Skin epidermis (tissue), 12 donors: ENCODE measurements at regions not wholly inside any gene's neighbourhood (a gene's known extent, or its start where the extent isn't known, plus 50 kb on each side); places are given as distances from the start of the nearest gene placed in this dataset.

Experiments used
- H3K27ac ChIP-seq, 21 experiments: fragments of 200-600 bp; sonication (generic) in 11 of 21; one replicate each; pipeline ENCODE4 v1.5.0; 2020; ENCODE audit warnings: mild to moderate bottlenecking in 3 of 21, inconsistent platforms in 2 of 21, moderate library complexity in 2 of 21
- H3K4me3 ChIP-seq, 7 experiments: fragments of 200-600 bp; sonication (generic) in 2 of 7; one replicate each; pipeline ENCODE4 v1.5.0; 2020; ENCODE audit warnings: inconsistent platforms in 2 of 7, mild to moderate bottlenecking in 2 of 7, moderate library complexity in 1 of 7

- H3K27ac ChIP-seq, result no peak overlapping the region
- H3K4me3 ChIP-seq, result no peak overlapping the region
These were observed 1837.0 kb upstream of the PCDH7 start for GRCh38 chr4:28883211-28883610.

DNA sequence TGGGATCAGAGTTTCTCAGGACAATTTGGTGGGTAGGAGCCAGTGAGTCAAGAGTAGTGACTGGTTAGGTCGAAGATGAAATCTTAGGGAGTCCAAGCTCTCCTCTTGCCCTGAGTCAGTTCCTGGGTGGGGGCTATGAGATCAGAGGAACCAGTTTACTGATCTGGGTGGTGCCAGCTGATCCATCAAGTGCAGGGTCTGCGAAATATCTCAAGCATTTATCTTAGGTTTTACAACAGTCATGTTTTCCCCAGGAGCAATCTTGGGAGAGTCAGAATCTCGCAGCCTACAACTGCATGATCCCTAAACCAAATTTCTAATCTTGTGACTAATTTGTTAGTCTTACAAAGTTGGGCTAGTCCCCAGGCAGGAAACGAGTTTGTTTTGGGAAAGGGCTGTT lies 1833.2 kb upstream of the PCDH7 start:
- Histone ChIP-seq H3K4me3 (no peak overlapping the region), H3K27ac (no peak overlapping the region)

- H3K27ac ChIP-seq, result no peak overlapping the region
- H3K4me3 ChIP-seq, result no peak overlapping the region
These were observed 1829.0 kb upstream of the PCDH7 start for GRCh38 chr4:28890949-28891775.

DNA sequence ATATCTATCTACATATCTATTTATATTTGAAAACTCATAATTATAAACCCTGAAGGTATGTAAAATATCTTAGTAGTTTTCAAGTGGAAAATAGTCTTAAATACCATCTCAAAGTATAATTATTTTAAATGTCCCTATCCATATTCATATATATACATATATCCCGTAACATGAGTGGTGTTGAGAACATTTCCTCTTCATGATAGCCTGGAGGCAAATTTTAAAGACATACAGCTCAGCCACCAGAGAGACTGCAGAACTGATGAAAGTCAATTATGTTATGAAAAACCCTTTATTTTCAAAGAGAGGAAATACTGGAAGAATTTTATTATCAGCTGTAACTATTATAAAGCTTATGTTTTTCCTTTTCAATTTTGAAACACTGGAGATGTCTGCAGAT lies 1806.7 kb upstream of the PCDH7 start:
- Histone ChIP-seq H3K4me3 (no peak overlapping the region), H3K27ac (no peak overlapping the region)

DNA sequence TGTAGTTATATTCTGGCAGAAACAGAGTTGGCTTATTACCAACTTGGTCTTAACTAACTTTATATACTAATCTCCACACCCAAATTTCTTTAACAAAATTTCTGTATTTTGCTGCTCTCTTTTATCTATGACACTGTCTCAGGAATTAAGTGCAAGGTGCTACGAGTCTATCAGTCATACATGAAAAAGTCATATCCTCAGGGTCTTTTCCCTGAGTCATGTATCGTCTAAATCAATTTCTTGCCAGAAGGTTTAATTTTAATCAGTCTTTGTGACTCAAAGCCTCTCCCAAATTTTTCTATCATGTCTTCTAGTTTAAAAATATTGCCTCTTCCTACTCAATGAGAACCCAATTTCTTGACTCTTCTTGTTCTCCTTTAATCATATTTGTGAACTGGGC lies 1803.6 kb upstream of the PCDH7 start:
- Histone ChIP-seq H3K4me3 (no peak overlapping the region), H3K27ac (no peak overlapping the region)

DNA sequence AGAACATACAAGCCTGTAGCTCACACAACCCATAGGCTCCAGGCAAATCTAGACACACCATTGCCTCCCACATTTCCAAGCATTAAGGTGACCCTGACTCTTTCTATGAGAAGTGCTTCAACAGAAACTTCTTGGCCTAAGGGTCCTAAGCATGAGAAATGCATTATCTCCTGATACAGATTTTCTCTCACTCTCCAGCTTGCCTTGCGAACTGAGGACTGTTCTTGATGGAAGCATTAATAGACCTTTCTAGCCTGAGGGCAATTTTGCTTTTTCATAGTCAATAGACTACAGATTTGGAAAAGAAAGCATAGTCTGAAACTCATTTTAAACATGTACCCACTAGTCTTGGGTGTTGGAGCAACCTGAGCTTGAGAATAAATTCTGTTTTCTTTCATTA lies 1801.3 kb upstream of the PCDH7 start:
- no peak overlapping the region for H3K4me3 ChIP-seq
- no peak overlapping the region for H3K27ac ChIP-seq

GRCh38 chr4:28921886-28922285 lies 1798.3 kb upstream of the PCDH7 start:
- H3K4me3 ChIP-seq, result no peak overlapping the region
- no peak overlapping the region for H3K27ac ChIP-seq

DNA sequence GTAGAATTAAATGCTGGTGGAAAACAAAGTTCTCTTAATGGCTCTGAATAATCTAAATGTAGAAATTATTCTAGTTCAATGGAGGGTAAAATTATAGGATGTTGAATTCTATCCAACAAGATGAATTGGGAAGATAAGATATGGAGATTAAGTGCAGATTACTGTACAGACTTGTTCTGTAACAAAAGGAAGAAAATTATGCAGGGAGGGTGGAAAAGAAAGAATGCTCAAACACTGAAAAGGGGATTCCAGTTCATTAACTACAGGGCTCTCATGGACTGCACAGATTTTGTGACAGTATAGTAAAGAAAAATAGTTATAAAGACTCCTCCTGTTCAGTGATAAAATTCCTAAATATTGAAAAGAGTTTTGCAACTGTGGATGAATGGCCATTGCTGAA lies 1794.0 kb upstream of the PCDH7 start:
- Histone ChIP-seq H3K27ac (no peak overlapping the region), H3K4me3 (no peak overlapping the region)

- H3K27ac ChIP-seq, result no peak overlapping the region
These were observed 1777.5 kb upstream of the PCDH7 start for GRCh38 chr4:28942631-28943030.

GRCh38 chr4:28947374-28947773 lies 1772.8 kb upstream of the PCDH7 start:
- H3K4me3 ChIP-seq, result no peak overlapping the region
- H3K27ac ChIP-seq, result no peak overlapping the region

More at GRCh38 chr4:28942631-28943030, 1777.5 kb upstream of the PCDH7 start:
- no peak overlapping the region for H3K4me3 ChIP-seq

- Histone ChIP-seq H3K27ac (no peak overlapping the region), H3K4me3 (no peak overlapping the region)
These were observed 1771.7 kb upstream of the PCDH7 start for GRCh38 chr4:28948501-28948900.

GRCh38 chr4:28966982-28967381 lies 1753.2 kb upstream of the PCDH7 start:
- no peak overlapping the region for H3K4me3 ChIP-seq
- H3K27ac ChIP-seq, result no peak overlapping the region

DNA sequence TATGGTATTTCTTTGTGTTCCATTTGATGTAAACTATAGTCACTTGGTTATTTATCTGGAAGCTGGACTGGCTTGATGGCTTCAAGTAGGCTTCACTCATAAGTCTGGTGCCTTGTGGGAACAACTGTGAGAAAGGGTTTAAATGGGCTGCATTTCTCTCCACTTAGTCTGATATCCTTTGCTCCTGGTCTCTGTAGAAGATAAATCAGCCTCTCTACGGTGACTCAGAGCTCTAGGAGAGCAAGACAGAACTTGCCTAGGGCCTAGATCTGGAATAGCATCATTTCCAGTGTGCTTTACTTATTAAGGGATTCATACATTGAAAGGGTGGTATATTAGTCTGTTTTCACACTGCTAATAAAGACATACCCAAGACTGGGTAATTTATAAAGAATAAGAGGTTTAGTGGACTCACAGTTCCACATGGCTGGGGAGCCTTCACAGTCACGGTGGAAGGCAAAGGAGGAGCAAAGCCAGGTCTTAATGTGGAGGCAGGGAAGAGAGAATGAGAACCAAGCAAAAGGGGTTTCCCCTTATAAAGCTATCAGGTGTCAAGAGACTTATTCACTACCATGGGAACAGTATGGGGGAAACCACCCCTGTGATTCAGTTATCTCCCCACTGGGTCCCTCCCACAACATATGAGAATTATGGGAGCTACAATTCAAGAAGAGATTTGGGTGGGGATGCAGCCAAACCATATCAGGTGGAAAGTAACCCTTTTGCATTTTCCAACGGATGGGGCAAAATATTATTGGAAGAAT lies 1746.4 kb upstream of the PCDH7 start:
- H3K27ac ChIP-seq, result no peak overlapping the region
- no peak overlapping the region for H3K4me3 ChIP-seq

- H3K4me3 ChIP-seq, result no peak overlapping the region
These were observed 1743.8 kb upstream of the PCDH7 start for GRCh38 chr4:28976369-28976768.

DNA sequence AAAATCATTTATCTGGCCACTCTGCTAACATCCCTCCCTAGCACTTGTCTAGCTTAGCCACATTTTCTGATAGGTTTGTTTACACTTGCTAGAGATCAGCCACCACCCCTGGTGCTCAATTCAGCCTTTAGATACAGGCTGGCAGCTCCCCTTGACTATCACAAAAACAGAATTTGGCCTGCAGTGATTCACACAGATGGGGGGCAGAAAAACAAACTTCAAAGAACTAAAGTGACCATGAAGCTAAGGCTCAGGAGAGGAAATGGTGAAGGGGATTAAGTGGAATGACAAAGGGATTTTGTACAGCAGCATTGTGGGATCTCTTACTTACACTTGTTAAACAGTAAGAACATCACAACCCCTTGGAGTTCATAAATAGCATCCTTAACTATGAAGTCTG lies 1718.0 kb upstream of the PCDH7 start:
- Histone ChIP-seq H3K4me3 (no peak overlapping the region), H3K27ac (no peak overlapping the region)

More at GRCh38 chr4:28976369-28976768, 1743.8 kb upstream of the PCDH7 start:
- H3K27ac ChIP-seq, result no peak overlapping the region

DNA sequence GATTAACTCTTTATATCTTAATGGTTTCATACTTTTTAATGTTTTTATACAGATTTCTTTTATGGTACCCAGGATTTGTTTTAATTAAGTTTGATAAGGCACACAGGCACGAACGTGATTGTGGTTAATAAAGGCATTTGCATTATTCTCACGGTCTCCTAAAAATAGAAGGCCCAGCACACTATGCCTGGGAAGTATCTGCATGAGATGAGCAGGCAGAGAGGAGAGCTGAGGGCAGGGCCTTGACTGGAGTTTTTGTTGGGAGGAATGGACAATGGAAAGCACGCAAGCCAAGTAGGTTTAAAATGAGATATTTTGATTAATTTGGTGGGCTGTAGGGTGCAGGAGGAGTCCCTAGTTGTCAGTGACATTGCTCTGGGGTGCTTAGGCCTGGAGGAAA lies 1714.3 kb upstream of the PCDH7 start:
- H3K27ac ChIP-seq, result no peak overlapping the region
- no peak overlapping the region for H3K4me3 ChIP-seq

- Histone ChIP-seq H3K4me3 (no peak overlapping the region), H3K27ac (no peak overlapping the region)
These were observed 1710.3 kb upstream of the PCDH7 start for GRCh38 chr4:29009908-29010307.

- no peak overlapping the region for H3K27ac ChIP-seq
- H3K4me3 ChIP-seq, result no peak overlapping the region
These were observed 1706.8 kb upstream of the PCDH7 start for GRCh38 chr4:29013341-29013740.

- Histone ChIP-seq H3K27ac (no peak overlapping the region), H3K4me3 (no peak overlapping the region)
These were observed 1705.6 kb upstream of the PCDH7 start for GRCh38 chr4:29014555-29014954.

DNA sequence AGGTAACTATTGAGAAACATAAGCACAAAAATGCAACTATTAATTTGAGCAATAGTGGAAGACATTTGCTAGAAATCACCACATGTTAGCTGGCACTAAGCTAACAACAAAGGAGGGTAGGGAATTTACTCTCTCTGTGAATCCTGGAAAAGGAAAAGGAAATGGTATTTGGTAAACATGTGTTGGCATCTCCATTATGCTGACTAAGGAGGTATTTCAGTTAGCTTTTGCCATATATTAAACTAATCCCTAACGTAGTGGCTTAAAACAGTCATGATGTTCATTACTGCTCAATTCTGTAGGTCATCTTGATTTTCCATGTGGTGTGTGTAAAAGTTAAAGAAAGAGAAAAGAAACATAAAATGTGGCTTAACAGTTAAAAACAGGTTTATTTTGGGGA lies 1686.5 kb upstream of the PCDH7 start:
- Histone ChIP-seq H3K27ac (no peak overlapping the region), H3K4me3 (no peak overlapping the region)

DNA sequence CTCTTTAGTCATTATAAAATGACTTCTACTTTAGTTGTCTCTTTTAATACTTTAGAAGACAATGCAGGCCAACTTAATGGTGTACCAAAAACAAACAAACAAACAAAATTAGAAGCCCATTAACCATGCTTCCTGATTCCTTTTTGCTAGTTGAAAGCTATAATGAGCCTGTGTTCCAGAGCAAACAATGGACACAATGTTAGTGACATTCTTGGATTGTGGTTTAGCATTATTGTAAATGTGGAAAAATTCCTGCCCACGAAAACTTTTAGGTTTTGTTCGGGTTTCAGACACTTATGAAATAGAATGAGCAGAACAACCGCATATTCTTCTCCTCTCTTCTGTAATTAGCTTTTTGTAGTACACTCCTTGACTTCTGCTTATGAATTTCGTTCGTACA lies 1682.7 kb upstream of the PCDH7 start:
- Histone ChIP-seq H3K27ac (no peak overlapping the region), H3K4me3 (no peak overlapping the region)
